ENCODE measurements at regions not wholly inside any gene's neighbourhood (a gene's known extent, or its start where the extent isn't known, plus 50 kb on each side); places are given as distances from the start of the nearest gene placed in this dataset.
"Not testable (repeated sequence)": the region's sequence is repeated elsewhere in the genome, so short reads cannot be mapped to it uniquely, and the experiment has no call there.

DNA sequence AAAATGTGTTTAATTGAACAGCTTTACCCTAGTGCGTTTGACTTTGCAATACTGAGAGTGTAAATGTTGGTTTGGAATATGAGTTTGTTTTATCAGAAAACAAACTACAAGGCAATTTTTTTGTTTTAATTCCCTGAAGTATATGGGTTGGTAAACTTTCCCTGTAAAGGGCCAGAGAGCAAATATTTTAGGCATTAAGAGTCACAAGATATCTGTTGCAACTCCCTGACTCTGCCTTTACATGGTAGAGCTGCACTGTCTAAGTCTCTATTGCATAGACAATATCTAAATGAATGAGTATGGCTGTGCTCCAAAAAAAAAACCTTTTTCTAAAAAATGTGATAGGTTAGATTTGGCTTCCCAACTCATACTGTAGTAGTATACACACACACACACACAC is 115.1 kb upstream of the PBX1 start:
- H3K4me3 ChIP-seq (replicated peaks; ENCODE audit: low read depth, low read length) = no peak overlapping the region
- DNase-seq (ENCODE audit: extremely low read depth, low read depth) = no peak
- TF ChIP-seq, protein P1, sequence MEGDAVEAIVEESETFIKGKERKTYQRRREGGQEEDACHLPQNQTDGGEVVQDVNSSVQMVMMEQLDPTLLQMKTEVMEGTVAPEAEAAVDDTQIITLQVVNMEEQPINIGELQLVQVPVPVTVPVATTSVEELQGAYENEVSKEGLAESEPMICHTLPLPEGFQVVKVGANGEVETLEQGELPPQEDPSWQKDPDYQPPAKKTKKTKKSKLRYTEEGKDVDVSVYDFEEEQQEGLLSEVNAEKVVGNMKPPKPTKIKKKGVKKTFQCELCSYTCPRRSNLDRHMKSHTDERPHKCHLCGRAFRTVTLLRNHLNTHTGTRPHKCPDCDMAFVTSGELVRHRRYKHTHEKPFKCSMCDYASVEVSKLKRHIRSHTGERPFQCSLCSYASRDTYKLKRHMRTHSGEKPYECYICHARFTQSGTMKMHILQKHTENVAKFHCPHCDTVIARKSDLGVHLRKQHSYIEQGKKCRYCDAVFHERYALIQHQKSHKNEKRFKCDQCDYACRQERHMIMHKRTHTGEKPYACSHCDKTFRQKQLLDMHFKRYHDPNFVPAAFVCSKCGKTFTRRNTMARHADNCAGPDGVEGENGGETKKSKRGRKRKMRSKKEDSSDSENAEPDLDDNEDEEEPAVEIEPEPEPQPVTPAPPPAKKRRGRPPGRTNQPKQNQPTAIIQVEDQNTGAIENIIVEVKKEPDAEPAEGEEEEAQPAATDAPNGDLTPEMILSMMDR (IDR thresholded peaks at IDR 0.05; ENCODE audit: low read depth, low read length, missing control alignments) = no peak

DNA sequence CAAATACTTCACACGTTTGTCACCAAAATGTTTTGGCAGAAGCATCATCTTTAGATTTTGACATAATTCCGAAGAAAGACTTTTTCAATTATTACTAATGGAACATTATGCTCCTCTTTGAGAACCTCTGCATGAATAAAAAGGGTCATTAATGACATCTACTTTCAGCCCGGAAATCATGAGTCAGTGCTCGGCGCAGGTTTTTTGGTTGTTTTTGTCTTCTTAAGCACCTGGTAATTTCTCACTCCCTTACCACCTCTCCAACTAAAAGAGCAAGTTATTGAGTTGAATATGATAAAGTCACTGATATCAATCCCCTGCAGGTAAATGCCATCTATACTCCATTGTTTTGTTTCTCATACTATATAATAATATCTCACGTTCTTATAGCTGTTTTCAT is 113.0 kb upstream of the PBX1 start:
- H3K4me3 ChIP-seq (replicated peaks; ENCODE audit: low read depth, low read length) = no peak overlapping the region
- no peak for DNase-seq (ENCODE audit: extremely low read depth, low read depth)
- TF ChIP-seq, protein P1 (IDR thresholded peaks at IDR 0.05; ENCODE audit: low read depth, low read length, missing control alignments) = no peak

DNA sequence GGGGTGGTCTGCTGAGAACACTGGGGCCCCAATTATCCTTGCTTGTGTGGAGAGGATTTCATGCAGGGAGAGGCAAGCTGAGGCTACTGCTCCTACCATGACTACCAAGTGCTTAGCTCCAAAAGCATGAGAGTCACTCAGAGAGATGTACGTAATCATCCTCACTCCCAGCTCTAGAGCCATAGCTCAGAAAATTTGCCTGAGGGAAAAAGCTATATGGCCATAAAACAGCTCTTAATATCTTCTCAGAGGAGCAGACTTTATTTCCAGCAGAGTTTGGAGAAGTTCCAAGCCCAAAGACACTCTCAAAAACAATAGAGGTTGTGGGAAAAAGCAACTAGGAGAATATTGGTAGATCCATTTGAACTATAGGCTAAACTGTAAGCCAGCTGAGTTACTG is 106.4 kb upstream of the PBX1 start:
- DNase-seq (ENCODE audit: extremely low read depth, low read depth) = no peak
- H3K4me3 ChIP-seq (replicated peaks; ENCODE audit: low read depth, low read length) = no peak overlapping the region
- TF ChIP-seq, protein P1 (IDR thresholded peaks at IDR 0.05; ENCODE audit: low read depth, low read length, missing control alignments) = no peak

DNA sequence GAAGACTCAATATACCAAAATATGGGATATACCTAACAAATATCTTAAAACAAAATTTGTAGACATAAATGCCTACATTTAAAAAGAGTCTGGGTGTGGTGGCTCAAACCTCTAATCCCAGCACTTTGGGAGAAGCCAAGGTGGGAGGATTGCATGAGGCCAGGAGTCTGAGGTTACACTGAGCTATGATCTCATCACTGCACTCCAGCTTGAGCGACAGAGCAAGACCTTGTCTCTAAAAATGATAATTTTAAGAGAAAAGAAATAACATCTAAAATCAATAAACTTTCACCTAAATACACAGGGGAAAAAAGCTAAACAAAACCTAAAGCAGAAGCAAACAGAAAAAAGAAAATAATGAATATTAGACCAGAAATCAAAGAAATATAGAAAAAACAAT is 102.7 kb upstream of the PBX1 start:
- TF ChIP-seq, protein P1 (IDR thresholded peaks at IDR 0.05; ENCODE audit: low read depth, low read length, missing control alignments) = no peak
- H3K4me3 ChIP-seq (replicated peaks; ENCODE audit: low read depth, low read length) = no peak overlapping the region
- no peak for DNase-seq (ENCODE audit: extremely low read depth, low read depth)

DNA sequence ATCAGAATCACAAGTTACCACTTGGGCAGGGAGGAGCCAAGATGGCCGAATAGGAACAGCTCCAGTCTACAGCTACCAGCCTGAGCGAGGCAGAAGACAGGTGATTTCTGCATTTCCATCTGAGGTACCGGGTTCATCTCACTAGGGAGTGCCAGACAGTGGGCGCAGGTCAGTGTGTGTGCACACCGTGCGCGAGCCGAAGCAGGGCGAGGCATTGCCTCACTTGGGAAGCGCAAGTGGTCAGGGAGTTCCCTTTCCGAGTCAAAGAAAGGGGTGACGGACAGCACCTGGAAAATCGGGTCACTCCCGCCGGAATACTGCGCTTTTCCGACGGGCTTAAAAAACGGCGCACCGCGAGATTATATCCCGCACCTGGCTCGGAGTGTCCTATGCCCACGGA is 99.8 kb upstream of the PBX1 start:
- not testable (repeated sequence) for H3K4me3 ChIP-seq (replicated peaks; ENCODE audit: low read depth, low read length); DNase-seq (ENCODE audit: extremely low read depth, low read depth)

DNA sequence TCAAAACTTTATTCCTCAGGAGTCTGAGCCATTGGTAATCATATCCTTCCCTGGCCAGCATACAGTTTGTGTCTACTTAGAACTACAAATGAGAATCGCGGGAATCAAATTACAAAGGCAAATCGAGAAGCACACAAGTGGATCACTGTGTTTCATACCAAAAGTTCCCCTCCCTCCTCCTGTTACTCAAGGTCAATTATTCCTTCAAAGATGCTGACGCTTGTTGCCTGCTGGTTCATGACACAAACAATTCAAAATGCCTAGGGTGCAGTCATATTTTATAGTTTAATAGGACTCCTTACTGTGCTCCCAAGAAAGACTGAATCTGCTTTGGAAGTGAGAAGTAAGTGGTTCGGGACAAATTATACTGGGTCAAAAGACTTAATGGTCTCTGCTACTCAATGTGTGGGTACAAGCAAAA is 93.0 kb upstream of the PBX1 start:
- no peak overlapping the region for H3K4me3 ChIP-seq (replicated peaks; ENCODE audit: low read depth, low read length)
- TF ChIP-seq, protein P1 (IDR thresholded peaks at IDR 0.05; ENCODE audit: low read depth, low read length, missing control alignments) = no peak
- DNase-seq (ENCODE audit: extremely low read depth, low read depth) = no peak

DNA sequence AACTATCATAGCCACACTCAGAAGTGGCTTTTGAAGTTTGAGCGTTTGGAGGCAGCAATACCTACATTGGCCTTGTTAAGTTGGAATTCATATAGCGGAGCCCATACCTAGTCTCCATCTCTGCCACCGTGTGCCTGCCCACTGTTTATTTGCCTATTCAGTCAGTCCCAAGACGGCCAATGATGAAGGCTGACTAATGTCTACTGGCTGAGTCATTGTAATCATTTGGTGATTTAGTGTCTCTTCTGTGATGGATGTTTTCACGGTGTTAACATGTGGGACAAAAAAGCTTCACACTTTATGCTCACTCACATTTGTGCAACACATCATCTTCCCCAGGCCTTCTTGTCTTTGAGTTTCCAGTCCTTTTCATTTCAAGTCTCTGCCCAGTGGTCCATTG is 92.6 kb upstream of the PBX1 start:
- no peak overlapping the region for H3K4me3 ChIP-seq (replicated peaks; ENCODE audit: low read depth, low read length)
- TF ChIP-seq, protein P1 (IDR thresholded peaks at IDR 0.05; ENCODE audit: low read depth, low read length, missing control alignments) = no peak
- no peak for DNase-seq (ENCODE audit: extremely low read depth, low read depth)
